IMR-90 (cell line): ENCODE measurements at regions not wholly inside any gene's neighbourhood (a gene's known extent, or its start where the extent isn't known, plus 50 kb on each side); places are given as distances from the start of the nearest gene placed in this dataset.

ENCODE experiments used
- CEBPB ChIP-seq: IDR thresholded peaks from 2 replicates; pipeline ENCODE4 v1.6.1; 2012; ENCODE audit warnings: low read depth, low read length, improper control_type of control experiment
- POLR2A ChIP-seq: IDR thresholded peaks from 2 replicates; pipeline ENCODE4 v1.6.1; 2012; ENCODE audit warnings: mild to moderate bottlenecking, low read depth, low read length
- RAD21 ChIP-seq: IDR thresholded peaks from 2 replicates; pipeline ENCODE4 v1.6.1; 2012; ENCODE audit warnings: low read length, improper control_type of control experiment
- RCOR1 ChIP-seq: IDR thresholded peaks from 2 replicates; pipeline ENCODE4 v1.6.1; 2012; ENCODE audit warnings: mild to moderate bottlenecking, low read length, improper control_type of control experiment; ENCODE audit not compliant: insufficient replicate concordance
- SMC3 ChIP-seq: fragments of 150-350 bp; IDR thresholded peaks from 2 replicates; pipeline ENCODE4 v1.6.1; 2016; ENCODE audit warnings: low read depth, mild to moderate bottlenecking, antibody characterized with exemption, low read length, moderate library complexity
- TF ChIP-seq, protein P1 (sequence below): conservative IDR thresholded peaks from 2 replicates; pipeline ENCODE4 v1.5.1; 2012; ENCODE audit warnings: mild to moderate bottlenecking, low read depth, low read length, improper control_type of control experiment

DNA sequence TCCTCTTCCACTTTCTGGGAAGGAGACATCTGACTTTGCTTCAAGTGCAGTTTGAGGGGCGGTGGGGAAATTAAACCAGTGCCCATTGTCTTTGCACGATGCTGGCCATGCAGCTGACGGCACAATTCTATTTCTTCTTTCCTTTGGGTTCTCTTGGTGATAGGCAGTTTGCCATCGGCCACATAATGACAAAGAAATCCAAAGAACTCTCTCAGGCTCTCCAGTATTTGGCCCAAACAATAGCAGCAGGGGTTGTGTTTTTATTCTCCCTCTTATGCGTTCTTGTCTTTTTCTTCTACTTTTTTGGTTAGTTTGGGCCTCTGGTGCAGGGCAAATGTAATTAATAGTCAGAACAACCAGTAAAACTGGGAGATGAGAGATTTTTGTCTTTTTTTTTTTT, 147.0 kb downstream of the EMX2 start:
- no peak for TF ChIP-seq SMC3
- TF ChIP-seq, protein P1, sequence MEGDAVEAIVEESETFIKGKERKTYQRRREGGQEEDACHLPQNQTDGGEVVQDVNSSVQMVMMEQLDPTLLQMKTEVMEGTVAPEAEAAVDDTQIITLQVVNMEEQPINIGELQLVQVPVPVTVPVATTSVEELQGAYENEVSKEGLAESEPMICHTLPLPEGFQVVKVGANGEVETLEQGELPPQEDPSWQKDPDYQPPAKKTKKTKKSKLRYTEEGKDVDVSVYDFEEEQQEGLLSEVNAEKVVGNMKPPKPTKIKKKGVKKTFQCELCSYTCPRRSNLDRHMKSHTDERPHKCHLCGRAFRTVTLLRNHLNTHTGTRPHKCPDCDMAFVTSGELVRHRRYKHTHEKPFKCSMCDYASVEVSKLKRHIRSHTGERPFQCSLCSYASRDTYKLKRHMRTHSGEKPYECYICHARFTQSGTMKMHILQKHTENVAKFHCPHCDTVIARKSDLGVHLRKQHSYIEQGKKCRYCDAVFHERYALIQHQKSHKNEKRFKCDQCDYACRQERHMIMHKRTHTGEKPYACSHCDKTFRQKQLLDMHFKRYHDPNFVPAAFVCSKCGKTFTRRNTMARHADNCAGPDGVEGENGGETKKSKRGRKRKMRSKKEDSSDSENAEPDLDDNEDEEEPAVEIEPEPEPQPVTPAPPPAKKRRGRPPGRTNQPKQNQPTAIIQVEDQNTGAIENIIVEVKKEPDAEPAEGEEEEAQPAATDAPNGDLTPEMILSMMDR: no peak
- no peak for TF ChIP-seq RAD21
- TF ChIP-seq RCOR1: no peak
- no peak for TF ChIP-seq POLR2A
- TF ChIP-seq CEBPB: no peak
